ENCODE measurements at regions not wholly inside any gene's neighbourhood (a gene's known extent, or its start where the extent isn't known, plus 50 kb on each side); places are given as distances from the start of the nearest gene placed in this dataset.
"Not testable (repeated sequence)": the region's sequence is repeated elsewhere in the genome, so short reads cannot be mapped to it uniquely, and the experiment has no call there.

GRCh38 chr15:23850666-23851065, 163.6 kb upstream of the NDN start:
- DNase-seq (ENCODE audit: low read depth in 2 of 2) = no peak

- no peak for DNase-seq (ENCODE audit: low read depth in 2 of 2)
Measured at GRCh38 chr15:23851921-23852320, 164.8 kb upstream of the NDN start.

- no peak for DNase-seq (ENCODE audit: low read depth in 2 of 2)
Measured at GRCh38 chr15:23853286-23853685, 166.2 kb upstream of the NDN start.

GRCh38 chr15:23854203-23854911, 167.3 kb upstream of the NDN start:
- DNase-seq (ENCODE audit: low read depth in 2 of 2) = no peak

- no peak for DNase-seq (ENCODE audit: low read depth in 2 of 2)
Measured at GRCh38 chr15:23854912-23855659, 168.0 kb upstream of the NDN start.

- no peak for DNase-seq (ENCODE audit: low read depth in 2 of 2)
Measured at GRCh38 chr15:23855947-23856346, 168.8 kb upstream of the NDN start.

- DNase-seq (ENCODE audit: low read depth in 2 of 2) = no peak
Measured at GRCh38 chr15:23857028-23857641, 170.0 kb upstream of the NDN start.

GRCh38 chr15:23859008-23859407, 171.9 kb upstream of the NDN start:
- no peak for DNase-seq (ENCODE audit: low read depth in 2 of 2)

- DNase-seq (ENCODE audit: low read depth in 2 of 2) = no peak
Measured at GRCh38 chr15:23860290-23861245, 173.5 kb upstream of the NDN start.

- DNase-seq (ENCODE audit: low read depth in 2 of 2) = no peak
Measured at GRCh38 chr15:23866832-23867231, 179.7 kb upstream of the NDN start.

- no peak for DNase-seq (ENCODE audit: low read depth in 2 of 2)
Measured at GRCh38 chr15:23869396-23869795, 182.3 kb upstream of the NDN start.

- DNase-seq (ENCODE audit: low read depth in 2 of 2) = not testable (repeated sequence)
Measured at GRCh38 chr15:23873613-23874012, 186.5 kb upstream of the NDN start.

GRCh38 chr15:23877502-23878412, 190.7 kb upstream of the NDN start:
- peak; percentile 14 to 17 for DNase-seq (ENCODE audit: low read depth in 2 of 2)

- no peak for DNase-seq (ENCODE audit: low read depth in 2 of 2)
Measured at GRCh38 chr15:23881291-23881690, 194.2 kb upstream of the NDN start.

- no peak for DNase-seq (ENCODE audit: low read depth in 2 of 2)
Measured at GRCh38 chr15:23890218-23890617, 203.1 kb upstream of the NDN start.

- DNase-seq (ENCODE audit: low read depth in 2 of 2) = no peak
Measured at GRCh38 chr15:23897091-23897490, 210.0 kb upstream of the NDN start.

- no peak for DNase-seq (ENCODE audit: low read depth in 2 of 2)
Measured at GRCh38 chr15:23897531-23897930, 210.4 kb upstream of the NDN start.

- DNase-seq (ENCODE audit: low read depth in 2 of 2) = no peak
Measured at GRCh38 chr15:23910030-23910429, 222.9 kb upstream of the NDN start.

GRCh38 chr15:23912191-23912590, 225.1 kb upstream of the NDN start:
- no peak for DNase-seq (ENCODE audit: low read depth in 2 of 2)

- no peak for DNase-seq (ENCODE audit: low read depth in 2 of 2)
Measured at GRCh38 chr15:23913081-23913480, 226.0 kb upstream of the NDN start.

- DNase-seq (ENCODE audit: low read depth in 2 of 2) = no peak
Measured at GRCh38 chr15:23913635-23914034, 226.5 kb upstream of the NDN start.

Measured in stimulated activated CD8-positive, alpha-beta memory T cell treated with anti-CD3 and anti-CD28 coated beads, Interleukin-15, amount 100 ng/mL, for 48 hours (primary cell).